GM21576 (cell line): ENCODE measurements at regions not wholly inside any gene's neighbourhood (a gene's known extent, or its start where the extent isn't known, plus 50 kb on each side); places are given as distances from the start of the nearest gene placed in this dataset.
"Not testable (repeated sequence)": the region's sequence is repeated elsewhere in the genome, so short reads cannot be mapped to it uniquely, and the experiment has no call there.

Source experiments
- ATAC-seq: cut with Tn5 transposase; IDR thresholded peaks from one replicate; pipeline ENCODE4 v1.9.1; 2021; ENCODE audit warnings: mild to moderate bottlenecking, moderate library complexity; ENCODE audit not compliant: unreplicated experiment

DNA sequence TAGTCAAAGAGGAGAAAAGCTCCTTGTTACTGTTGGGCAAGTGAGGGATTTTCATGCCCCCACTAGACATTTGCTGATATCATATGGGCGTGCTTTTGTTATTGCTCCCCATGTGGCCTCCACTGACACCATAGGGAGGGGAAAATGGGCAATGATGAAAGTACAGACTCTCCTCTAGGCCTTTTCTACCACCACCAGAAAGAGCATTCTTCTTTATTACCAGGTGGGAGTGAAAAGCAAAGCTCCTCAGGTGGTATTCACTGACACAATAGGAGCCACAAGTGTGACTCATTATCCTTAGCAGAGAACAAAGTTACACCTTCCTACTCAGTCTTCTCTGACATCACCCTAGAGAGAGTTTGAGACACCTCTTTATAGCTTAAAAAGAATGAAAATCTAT lies 667.1 kb downstream of the LTN1 start:
- no peak for ATAC-seq

DNA sequence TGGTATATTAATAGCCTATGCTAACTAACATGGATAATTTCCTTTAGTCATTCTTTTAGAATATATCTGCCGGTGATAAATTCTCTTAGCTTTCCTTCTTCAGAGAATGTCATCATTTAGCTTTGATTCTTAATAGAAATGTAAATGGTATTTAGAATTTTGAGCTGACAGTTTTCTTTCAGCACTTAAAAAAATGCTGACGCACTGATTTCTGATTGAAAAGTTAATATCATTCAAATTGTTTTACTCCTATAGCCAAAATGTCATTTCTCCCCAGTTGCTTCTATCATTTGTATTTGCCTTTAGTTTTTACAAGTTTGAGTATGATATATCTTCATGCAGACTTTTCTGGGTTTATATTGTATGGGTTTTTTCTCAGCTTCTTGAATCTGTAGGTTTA lies 668.0 kb downstream of the LTN1 start:
- no peak for ATAC-seq

DNA sequence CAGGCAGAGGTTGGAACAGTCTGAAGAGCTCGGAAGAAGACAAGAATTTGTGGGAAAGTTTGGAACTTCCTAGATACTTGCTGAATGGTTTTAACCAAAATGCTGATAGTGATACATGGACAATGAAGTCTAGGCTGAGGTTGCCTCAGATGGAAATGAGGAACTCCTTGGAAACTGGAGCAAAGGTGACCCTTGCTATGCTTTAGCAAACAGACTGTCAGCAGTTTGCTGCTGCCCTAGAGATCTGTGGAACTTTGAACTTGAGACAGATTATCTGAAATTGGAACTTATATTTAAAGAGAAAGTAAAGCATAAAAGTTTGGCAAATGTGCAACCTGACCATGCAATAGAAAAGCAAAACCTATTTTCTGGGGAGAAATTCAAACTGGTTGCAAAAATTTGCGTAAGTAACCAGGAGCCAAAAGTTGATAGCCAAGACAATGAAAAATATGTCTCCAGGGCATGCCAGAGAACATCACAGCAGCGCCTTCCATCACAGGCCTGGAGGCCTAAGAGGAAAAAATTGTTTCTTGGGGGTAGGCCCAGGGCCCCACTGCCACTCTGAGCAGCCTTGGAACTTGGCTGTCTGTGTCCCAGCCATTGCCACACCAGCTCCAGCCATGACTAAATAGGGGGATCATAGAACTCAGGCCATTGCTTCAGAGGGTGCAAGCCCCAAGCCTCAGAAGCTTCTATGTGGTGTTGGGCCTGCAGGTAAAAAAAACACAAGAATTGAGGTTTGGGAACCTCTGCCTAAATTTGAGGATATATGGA lies 675.3 kb downstream of the LTN1 start:
- no peak for ATAC-seq

DNA sequence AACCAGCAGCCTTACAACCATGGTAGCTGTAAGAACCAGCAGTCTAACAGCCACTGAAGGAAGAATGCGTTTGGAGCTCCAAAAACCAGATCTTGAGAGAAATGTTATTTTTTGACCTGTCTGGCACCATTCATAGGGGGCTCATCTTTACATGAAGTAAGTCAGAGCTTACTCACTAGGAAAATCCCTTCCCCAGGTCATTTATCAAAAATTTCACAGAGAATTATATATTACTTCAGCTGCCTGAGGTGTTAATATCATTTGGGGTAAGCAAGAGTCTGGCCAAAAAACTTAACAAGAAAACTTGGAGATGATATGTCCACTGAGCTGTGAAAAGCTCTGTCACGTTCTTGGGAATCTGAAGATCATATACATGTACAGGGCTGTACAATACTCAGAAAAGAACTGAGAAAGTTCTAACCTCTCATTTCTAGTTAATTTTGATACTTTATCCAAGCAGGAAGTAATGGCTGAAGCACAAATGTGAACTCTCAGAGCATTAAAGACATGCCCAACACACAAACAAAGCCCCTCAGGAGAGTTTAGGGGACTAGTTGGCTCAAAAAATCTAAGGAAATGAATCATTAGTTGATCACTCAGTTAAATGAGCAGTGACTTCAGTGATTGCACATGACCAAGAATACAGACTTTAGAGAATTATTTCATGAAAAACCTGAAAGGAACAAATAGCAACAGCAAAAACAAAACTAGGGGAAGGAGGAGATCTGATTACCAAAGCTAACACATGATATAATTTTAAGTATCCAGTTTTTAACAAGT lies 681.1 kb downstream of the LTN1 start:
- ATAC-seq: no peak

DNA sequence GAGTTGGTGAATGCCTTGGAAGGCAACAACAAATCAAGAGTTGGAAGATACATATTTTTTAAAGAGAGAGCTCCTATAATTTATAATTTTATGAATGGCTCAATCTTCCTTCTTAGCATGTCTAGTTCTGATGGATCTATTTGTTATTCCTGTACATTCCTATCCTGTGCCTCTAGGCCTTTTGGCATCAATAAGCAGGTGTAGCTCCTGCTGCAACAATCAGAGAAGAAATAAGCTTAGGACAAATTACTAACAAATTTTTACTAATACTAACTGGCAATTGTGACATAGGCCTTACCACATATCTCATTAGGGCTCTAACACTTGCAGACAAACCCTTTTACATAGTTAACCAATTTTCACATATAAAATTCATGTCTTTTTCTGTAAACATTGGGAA lies 682.0 kb downstream of the LTN1 start:
- ATAC-seq: no peak

DNA sequence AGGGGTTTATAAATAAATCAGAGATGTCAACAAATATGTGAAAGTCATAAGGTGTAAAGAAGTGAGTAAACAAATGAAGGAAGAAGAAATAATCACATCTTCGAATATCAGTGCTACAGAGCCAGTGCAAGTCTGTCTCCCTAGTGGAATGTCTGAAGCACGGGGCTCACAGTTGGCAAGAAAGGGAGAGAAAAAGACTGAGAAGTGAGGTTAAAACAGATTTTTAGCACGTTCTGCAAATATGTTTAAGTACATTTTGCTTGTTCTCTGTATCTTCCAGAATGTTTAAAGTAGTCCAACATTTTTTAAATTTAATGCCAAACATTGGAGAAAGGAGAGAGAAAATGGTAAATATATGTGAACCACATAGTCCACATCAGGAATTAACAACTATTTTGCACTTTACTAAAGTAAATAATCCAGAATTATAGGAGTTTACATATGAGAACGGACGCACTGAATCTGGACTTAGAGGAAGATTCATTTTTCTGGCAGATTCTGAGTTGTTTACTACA lies 682.4 kb downstream of the LTN1 start:
- no peak for ATAC-seq

DNA sequence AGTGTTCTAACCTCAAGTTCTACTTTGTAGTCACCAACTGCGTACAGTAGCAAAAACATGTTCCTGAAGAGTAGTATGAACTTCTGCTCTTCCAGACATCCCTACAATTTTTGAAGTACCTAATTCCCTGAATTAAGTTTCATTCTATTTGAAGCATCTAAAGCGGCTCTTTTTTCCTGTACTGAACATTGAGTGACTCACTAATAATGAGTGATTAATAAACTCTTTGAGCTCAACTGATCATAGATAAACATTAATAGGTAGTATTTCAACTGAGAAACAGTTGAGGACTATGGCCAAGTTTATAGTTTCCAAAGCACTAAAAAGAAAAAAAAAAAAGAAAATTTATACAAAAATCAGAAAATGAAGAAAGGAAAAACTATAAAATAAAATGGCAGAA lies 683.1 kb downstream of the LTN1 start:
- ATAC-seq: no peak

DNA sequence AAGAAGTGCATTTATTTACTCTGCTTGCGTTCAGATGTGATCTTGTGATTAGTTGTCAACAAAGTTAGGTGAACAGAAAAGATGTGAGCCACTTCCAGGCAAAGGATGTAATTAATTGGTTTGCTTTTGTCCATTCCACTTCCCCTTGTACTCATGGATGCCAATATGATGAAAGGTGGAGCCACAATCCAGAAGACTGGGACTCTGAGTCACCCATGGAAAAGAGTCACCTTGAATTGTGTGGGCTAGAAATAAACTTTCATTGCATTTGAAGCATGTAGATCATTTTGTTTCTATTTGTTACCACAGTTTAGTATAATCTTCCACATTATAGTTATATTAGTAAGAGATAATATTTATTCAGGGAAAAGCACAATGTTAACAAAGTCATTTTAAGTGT lies 684.2 kb downstream of the LTN1 start:
- ATAC-seq: no peak

DNA sequence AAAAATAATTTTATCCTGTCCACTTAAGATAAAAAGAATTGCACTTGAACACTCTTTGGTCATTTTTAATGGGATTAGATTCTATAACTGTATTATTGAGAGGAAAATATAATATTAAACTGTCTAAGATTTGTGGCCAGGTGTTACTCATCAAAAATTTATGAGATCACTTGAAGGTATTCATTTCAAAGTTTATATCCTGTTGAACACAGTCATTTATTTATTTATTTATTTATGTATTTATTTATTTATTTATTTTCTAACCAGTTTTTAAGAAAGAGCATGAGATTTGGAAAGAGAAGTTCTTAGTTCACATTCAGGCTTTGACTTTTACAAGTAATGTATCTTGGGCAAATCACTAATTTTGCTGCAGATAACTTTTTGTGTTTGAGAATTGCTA lies 692.7 kb downstream of the LTN1 start:
- ATAC-seq: no peak

DNA sequence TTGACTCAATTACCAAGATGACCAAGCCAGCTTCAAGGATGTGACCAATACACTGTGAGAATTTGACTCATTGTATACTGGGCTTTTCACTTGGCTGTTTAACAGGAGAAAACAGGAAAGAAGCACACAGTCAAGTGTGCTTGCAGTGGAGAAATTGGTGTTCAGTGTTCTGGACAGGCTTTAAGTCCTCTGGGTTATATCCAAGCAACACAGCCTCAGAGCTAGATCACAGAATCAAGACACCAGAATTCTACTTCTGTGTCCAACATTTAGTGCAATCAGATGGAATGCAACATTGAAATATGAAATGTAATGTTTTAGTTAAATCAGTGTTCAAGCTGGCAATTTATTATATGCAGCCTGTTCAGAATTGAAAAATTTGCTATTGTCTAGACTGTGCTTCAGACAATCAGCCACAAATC lies 694.4 kb downstream of the LTN1 start:
- ATAC-seq: no peak

DNA sequence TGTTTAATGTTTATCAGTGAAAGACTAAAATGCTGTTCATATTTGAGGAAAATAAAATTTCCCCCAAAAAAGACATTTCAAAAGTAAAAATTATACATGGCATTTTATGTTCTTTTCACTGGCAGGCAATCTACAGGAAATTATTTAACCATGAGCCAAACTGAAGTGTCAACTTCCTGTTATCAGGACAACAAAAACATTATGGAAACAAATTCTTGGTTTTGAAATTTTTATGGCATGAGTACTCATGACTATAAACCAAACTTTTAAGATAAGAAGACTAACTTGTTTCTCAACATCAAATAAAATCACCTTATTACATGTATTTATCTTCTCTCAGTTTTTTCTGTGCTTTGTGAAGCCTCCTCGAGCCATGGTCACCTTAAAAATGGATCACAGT lies 698.6 kb downstream of the LTN1 start:
- no peak for ATAC-seq

DNA sequence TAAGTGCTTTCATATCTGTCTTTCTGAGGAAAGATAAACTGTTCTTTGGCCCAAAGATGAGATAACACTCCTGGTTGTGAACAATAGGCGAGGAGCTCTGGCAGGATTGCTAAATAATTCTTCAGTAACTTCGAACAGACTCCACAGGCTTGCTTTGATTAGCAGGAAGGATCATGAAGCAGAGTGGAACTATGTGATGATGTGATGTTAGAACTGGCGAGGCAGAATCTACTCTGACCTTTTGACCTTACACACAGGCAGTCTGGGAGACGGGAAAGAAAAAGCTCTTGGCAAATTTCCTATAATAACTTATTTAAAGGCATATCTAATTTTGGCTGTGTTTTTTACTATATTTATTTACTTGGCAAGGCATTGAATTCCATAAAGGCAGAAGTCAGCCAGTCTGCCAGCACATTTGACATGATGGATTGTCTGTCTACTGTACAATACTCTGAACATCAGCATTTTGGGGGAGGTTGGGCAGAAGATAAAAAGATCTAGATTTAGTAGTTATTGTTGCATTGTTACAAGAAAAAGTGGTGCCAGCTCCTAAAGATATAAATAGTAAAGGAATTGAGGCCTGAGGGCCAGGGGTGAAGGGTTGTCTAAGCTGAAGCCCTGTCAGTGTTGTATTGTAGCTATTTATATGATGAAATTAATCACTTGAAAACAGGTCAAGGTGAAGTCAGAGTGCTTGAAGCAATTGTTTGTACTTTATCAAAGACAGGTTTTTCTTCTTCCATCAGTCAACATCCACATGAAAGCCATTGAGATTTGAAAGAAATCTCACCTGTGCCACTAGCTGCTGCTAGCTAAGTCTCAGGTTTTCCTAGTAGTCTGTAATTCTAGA lies 708.8 kb downstream of the LTN1 start:
- no peak for ATAC-seq

DNA sequence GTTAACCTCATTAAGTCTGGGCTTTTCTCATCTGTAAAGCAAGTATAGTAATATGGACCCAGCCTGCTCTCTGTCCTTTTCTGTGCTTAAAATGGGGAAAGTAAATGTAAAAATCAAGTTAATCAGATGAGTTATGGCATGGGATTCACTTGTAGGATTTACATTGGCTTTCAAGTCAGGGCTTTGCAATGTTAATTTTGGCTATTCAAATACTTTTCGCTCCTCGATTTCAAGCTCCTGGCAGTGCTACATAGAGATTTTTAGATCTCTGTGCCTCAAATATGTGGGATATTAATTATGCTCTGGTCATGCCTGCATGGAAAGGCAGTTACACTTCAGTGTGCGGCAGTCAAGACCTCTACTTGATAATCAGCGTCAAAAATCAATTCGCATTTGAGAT lies 709.8 kb downstream of the LTN1 start:
- no peak for ATAC-seq

DNA sequence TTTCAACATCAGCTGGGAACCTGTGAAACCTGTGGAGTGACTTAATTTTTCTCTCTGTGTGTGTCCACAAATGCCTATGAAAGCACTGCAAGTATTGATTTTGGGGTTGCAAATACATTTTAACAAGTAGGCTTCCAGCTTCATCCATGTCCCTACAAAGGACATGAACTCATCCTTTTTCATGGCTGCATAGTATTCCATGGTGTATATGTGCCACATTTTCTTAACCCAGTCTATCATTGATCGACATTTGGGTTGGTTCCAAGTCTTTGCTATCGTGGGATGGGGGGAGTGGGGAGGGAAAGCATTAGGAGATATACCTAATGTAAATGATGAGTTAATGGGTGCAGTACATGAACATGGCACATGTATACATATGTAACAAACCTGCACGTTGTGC lies 711.3 kb downstream of the LTN1 start:
- ATAC-seq: not testable (repeated sequence)

DNA sequence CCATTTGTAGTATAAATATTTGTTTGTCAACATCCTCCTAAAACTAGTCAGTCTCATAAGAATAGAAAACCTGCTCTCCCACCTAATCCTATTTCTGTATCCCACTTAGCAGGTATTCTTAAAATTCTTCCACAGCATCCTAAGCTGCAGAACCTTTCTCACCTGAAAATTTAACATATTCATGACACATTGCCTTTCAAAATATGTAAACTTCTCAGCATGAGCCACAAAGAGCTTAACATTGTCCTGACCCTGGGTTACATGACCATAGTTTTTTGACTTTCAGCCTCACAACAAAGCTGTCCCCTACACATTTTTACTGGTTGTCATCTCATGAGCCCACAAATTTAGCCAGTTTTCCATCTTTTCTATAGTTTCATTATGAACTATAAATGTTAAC lies 712.1 kb downstream of the LTN1 start:
- ATAC-seq: no peak

DNA sequence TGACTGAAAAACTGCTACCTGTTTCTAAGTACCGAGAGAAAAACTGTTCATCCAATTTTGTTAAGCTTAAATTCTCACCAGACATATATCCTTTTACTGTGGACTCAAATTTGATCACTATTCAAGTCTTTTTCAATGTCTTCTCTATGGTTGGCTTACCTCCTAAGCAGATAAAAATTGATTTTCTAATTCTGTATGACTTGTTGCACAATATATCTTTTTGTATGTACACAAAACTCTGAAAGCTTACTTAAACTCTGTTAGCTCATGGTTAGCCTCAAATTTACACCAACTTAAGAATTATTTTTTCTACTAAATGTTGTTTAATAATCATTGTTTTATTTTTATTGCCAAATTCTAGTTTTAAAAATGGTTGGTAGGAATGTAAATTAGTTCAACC lies 715.4 kb downstream of the LTN1 start:
- no peak for ATAC-seq

DNA sequence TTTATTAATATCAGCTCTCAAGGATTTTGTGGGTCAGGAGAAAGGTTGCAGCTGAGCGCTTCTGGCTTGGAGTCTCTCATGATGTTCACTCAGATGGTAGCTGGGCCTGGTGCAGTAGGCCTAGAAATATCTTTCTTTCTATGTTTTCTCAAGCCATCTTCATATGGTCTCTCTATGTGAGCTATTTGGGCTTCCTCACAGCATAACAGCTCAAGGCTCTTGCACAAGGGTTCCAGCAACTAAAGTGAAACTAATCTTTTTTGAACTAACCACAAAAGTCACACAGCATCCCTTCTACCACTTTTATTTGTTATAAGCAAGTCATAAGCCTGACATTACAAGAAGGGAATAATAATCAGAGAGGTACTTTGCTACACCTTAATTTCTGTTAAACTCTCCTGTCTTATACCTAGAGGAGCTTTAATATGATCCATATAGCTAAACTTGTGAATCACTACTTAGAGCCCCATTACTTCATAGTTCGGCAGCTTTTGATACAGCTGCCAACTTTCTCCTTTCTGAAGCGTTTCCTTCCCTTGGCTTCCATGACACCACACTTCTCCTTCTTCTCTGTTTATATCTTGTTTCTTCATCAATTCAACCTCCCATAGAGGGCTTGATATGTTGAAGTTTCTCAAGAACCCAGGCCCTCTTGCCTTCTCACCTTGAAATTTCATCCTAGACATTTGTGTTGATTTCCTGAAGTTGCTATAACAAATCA lies 720.2 kb downstream of the LTN1 start:
- ATAC-seq: no peak

DNA sequence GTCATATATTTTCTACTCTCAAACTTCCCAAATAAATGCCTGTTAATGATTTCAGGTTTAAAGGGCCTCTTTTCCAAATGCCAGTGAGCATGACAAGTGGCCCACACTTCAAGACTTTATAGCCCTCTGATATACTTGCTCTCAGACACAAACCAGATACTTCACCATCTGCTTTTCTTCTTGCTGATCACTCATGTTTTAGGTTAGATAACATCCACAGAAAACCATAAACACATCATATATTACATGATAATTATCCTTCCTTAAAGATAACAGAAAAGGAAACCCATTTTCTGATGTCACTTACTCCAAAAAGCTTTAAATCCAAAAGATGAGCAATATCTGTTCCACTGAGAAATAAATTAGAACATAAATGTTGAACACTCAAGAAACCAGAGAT lies 723.5 kb downstream of the LTN1 start:
- ATAC-seq: no peak

DNA sequence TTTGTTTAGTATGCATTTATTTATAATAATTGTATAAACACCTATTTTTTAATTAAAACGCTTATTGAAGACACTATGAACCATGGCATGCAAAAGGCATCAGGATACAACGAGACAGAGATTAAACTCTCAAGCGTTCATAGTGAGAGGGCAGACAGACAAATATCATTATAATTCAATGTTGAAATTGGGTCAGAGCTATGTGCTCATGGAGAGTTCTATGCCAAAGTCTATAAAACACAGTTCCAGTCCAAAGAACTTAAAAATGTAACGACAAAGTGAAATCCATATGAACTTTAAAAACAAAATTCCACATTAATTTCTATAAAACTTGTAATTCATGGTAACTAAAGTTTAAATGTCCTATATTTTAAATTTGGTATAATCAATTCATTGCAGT lies 724.0 kb downstream of the LTN1 start:
- no peak for ATAC-seq

DNA sequence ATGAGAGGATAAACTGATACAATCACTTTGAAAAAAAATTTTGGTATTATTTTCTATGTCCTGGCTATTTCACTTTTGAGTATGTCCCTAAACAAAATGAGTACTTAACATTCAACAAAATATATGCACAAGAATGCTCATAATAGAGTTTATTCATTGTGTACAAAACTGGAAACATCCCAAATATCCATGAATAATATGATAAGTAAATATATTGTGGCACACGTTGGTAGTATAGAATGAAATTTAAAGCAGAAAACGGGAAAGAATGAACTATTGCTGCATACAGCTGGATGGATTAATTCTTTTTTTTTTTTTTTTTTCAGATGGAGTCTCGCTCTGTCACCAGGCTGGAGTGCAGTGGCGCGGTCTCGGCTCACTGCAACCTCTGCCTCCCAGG lies 725.2 kb downstream of the LTN1 start:
- ATAC-seq: no peak

DNA sequence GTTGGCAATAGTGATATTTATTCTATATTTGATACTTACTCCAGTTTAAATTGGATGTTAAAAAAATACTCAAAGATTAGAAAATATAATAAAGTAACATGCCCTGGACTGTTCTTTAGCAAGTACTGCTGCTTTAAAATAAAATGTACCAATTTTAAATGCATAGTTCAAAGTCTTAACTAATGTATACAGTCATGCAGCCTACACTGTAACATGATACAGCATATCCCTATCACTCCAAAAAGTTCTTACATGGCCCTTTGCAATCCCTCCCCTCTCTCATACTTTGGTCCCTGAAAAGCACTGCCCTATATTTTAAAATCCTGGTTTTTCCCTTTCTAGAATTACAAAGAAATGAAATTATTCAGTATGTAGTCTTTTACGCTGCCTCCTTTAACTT lies 726.6 kb downstream of the LTN1 start:
- ATAC-seq: no peak
